ENCODE measurements at regions not wholly inside any gene's neighbourhood (a gene's known extent, or its start where the extent isn't known, plus 50 kb on each side); places are given as distances from the start of the nearest gene placed in this dataset.

GRCh38 chr1:204751480-204751879, 65.9 kb upstream of the LRRN2 start:
- TF ChIP-seq, protein P1, sequence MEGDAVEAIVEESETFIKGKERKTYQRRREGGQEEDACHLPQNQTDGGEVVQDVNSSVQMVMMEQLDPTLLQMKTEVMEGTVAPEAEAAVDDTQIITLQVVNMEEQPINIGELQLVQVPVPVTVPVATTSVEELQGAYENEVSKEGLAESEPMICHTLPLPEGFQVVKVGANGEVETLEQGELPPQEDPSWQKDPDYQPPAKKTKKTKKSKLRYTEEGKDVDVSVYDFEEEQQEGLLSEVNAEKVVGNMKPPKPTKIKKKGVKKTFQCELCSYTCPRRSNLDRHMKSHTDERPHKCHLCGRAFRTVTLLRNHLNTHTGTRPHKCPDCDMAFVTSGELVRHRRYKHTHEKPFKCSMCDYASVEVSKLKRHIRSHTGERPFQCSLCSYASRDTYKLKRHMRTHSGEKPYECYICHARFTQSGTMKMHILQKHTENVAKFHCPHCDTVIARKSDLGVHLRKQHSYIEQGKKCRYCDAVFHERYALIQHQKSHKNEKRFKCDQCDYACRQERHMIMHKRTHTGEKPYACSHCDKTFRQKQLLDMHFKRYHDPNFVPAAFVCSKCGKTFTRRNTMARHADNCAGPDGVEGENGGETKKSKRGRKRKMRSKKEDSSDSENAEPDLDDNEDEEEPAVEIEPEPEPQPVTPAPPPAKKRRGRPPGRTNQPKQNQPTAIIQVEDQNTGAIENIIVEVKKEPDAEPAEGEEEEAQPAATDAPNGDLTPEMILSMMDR (IDR thresholded peaks at IDR 0.05), result no peak
- TF ChIP-seq POLR2A (IDR thresholded peaks at IDR 0.05) (no peak), EP300 (IDR thresholded peaks at IDR 0.05) (no peak)

Data from ovary (tissue), 3 donors.